Gastrocnemius medialis (tissue), 4 donors: ENCODE measurements at regions not wholly inside any gene's neighbourhood (a gene's known extent, or its start where the extent isn't known, plus 50 kb on each side); places are given as distances from the start of the nearest gene placed in this dataset.

Source experiments
- POLR2A ChIP-seq, 2 donors: fragments of 450-650 bp; IDR thresholded peaks; one replicate each; pipeline ENCODE4 v1.6.1; 2017; ENCODE audit warnings: antibody characterized with exemption in 2 of 2, mild to moderate bottlenecking in 2 of 2, moderate library complexity in 2 of 2
- TF ChIP-seq, protein P1 (sequence below), 5 experiments: fragments of 450-650 bp in 3 of 5; fragments of 200-600 bp in 2 of 5; sonication (generic) in 2 of 5; IDR thresholded peaks in 4 of 5; conservative IDR thresholded peaks in 1 of 5; 1 replicate in 4 of 5; 2 replicates in 1 of 5; pipeline ENCODE4 v1.5.1; 2016 to 2019; ENCODE audit warnings: antibody characterized with exemption in 5 of 5, mild to moderate bottlenecking in 3 of 5, moderate library complexity in 3 of 5

DNA sequence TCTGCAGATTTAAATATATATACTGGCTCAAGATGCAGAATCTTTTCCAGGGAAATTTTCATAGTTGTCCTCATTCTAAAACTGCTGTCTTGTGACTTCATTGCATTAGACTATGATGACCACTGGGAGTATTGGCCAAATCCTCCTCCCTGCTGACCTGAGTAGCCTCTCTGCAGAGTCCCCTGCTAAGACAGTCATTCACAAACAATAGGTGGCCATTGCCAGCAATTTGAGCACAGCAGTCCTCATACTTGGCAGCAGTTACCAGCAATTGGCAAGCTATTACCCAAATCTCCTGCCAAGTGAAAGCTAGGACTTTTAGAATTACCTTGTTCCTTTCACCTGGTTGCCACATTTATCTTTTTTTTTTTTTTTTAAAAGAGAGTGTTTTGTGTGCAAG is 325.8 kb downstream of the FAT3 start:
- TF ChIP-seq, protein P1, sequence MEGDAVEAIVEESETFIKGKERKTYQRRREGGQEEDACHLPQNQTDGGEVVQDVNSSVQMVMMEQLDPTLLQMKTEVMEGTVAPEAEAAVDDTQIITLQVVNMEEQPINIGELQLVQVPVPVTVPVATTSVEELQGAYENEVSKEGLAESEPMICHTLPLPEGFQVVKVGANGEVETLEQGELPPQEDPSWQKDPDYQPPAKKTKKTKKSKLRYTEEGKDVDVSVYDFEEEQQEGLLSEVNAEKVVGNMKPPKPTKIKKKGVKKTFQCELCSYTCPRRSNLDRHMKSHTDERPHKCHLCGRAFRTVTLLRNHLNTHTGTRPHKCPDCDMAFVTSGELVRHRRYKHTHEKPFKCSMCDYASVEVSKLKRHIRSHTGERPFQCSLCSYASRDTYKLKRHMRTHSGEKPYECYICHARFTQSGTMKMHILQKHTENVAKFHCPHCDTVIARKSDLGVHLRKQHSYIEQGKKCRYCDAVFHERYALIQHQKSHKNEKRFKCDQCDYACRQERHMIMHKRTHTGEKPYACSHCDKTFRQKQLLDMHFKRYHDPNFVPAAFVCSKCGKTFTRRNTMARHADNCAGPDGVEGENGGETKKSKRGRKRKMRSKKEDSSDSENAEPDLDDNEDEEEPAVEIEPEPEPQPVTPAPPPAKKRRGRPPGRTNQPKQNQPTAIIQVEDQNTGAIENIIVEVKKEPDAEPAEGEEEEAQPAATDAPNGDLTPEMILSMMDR (IDR thresholded peaks at IDR 0.05 in 4 of 5, conservative IDR thresholded peaks at IDR 0.05 in 1 of 5) = no peak
- no peak for TF ChIP-seq POLR2A (IDR thresholded peaks at IDR 0.05)
